ENCODE measurements at regions not wholly inside any gene's neighbourhood (a gene's known extent, or its start where the extent isn't known, plus 50 kb on each side); places are given as distances from the start of the nearest gene placed in this dataset.
"Not testable (repeated sequence)": the region's sequence is repeated elsewhere in the genome, so short reads cannot be mapped to it uniquely, and the experiment has no call there.

DNA sequence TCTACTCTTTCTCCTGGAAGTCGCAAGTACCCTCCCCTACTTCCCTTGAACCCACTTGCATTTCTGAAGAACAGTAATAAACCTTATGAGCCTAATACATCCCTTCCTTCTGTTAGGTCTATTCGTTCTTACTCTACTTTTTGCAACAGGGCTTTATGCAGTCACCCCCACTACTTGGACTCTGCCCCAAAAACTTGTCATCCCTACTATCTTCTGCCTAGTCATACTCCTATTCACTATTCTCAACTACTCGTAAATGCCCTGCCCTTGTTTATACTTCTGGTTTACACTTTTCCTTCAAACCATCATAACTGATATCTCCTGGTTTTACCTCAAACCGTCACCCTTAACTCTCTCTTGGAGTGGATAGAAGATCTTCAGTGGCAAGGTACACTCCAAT is 55.2 kb upstream of the SLIT2 start:
- DNase-seq (ENCODE audit: low read depth), result no peak

DNA sequence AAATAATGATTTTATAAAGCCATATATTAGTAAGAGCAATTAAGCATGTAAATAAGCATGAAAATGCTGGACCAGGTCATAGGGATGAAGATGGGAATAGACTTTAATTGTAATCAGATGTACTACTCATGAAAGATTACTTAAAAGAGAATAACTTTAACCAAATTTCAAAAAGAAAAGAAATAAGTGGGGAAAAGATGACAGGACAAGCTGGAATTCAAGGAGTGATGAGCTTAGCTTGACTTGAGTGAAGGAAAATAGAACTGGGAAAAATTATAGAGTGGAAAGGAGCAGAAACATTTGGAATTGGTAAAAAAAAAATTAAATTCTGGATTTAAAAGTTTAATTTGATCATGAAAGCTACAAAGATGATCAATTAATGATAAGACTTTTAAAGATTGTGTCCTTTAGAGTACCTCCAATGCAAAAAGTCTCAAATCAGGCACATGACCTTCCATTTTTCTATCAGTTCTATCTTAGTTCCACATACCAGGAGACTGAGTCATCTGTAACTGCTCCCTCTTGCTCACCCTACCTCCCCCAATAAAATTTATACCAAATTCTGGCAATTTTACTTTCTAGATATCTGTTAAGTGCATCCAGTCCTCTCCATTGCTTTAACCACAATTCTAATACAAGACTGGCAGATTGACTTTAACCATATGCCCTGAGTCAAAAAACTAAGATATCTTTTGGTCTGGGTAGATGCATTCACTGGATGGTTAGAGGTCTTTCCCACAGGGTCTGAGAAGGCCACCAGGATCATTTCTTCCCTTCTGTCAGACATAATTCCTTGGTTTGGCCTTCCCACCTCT is 56.4 kb upstream of the SLIT2 start:
- no peak for DNase-seq (ENCODE audit: low read depth)

DNA sequence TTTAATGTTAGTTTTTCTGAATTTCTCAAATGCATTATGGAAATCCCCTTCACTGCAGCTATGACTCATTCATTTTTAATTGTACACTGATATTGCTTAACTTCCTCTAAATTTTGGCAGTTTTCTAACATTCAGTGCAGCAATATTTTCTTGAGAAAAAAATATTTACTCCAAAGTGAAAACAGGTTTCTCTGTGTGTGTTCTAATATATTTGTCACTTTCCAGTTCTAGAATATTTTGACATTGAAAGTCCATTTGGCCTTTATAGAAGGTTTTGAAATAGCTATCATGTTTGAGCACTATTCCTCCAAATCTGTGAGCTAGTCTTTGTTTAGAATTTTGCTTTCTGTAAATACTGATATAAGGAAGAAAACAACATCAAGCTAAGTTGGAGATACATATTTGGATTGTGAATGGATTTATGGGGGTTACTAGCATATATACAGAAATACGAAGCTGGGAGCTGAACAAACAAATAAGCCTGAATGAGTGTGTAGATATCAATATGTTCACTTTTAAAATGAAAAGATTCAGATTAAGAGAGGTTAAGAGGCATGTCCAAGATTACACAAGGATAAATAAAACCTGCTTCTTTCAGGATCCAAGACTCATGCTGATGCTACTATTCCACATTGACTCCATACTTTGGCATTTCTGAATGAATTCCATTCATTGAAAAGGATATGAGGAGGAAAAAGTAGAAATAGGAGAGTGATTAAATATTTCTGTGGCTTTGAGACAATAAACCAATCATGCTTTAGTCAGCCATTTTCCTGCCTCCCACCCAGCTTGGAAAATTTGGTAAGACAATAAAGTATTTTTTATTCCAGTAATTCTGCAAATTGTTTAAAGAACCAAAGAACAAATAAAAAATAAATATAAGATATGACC is 57.3 kb upstream of the SLIT2 start:
- DNase-seq (ENCODE audit: low read depth), result no peak

DNA sequence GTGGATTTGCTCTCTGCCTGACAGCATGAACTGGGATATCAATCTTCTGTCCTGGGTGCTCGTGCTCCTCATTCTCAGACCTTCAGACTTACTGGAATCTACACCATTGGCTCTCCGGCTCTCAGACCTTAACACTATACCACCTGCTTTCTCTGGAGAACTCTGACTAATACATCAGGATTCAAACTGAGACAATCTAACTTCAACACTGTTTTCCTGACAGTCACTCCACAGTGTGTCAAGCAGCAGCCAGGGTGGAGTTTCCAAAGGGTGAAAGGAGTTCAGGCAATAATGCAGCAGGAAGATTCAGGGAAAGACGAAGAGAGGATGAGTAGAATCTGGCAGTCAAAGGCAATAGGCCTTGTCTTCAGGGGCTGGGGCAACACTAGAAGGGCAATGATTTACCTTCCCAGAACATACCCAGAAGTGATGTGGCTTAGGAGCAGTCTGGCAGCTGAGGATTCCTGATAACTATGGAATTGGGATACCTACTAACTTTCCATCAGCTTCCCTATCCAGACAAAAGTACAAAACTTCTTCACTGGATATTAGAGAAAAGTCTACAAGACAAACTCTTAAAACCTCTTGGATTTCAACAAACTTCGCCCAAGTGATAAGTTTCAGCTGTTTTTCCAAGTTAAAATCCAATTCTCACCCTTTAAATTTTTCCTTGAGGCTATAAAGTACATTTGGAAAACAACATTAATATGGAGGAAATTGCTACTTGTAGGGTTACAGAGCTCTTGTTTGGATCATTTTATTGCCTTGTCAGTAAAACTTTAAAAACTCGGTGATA is 58.4 kb upstream of the SLIT2 start:
- no peak for DNase-seq (ENCODE audit: low read depth)

DNA sequence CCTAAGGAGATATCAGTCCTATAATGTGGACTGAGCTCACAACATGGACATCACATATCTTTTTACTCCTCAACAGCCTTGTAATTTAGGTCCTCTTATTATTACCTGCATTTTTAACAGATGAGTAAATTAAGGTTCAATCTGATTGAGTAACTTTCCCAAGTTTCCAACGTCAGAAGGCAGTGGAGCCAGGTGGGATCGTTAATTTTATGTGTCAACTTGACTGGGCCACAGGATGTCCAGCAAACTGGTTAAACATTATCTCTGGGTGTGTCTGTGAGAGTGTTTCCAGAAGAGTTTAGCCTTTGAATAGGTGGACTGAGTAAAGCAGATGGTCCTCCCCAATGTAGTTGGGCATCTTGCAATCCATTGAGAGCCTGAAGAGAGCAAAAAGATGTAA is 59.0 kb upstream of the SLIT2 start:
- no peak for DNase-seq (ENCODE audit: low read depth)

DNA sequence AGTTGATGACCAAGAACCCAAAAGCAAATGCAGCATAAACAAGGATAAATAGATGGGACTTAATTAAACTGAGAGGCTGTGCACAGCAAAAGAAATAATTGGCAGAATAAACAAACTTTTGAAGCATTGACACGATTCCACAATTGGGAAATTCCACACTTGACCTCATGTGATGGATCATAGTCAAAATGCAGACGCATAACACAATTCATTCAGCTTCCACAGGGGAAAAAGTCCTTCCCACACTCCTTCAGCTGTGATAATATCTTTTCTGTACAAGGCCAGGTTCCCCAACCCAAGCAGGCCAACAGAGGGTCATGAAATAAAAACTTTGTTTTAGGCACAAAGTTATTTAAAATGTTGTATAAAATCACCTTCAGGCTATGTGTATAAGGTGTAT is 66.6 kb upstream of the SLIT2 start:
- DNase-seq (ENCODE audit: low read depth), result no peak

DNA sequence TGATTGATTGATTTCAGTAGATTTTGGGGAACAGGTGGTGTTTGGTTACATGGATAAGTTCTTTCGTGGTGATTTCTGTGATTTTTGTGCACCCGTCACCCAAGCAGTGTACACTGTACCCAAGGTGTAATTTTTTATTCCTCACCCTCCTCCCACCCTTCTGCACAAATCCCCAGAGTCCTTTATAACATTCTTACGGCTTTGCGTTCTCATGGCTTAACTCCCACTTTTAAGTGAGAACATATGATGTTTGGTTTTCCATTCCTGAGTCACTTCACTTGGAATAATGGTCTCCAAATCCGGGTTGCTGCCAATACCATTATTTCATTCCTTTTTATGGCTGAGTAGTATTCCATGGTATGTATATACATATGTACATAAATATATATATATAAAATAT is 68.6 kb upstream of the SLIT2 start:
- DNase-seq (ENCODE audit: low read depth), result not testable (repeated sequence)

DNA sequence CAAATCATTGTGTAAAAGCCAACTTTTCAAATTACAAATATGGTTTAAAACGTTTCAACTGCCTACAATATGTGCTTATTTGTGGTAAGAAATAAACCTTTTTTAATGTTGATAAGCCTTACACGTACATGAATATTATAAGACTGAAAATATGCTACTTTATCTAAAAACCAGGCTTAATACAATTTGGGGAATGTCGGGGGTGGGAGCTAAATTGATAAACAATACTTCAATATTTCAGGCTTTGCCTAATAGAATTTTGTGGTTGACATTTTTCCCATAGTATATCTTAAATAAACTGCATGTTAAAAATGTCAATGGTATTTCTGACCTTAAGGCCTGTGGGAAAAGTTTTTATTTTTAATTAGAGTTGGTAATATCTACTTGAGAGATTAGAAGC is 69.8 kb upstream of the SLIT2 start:
- DNase-seq (ENCODE audit: low read depth), result no peak

DNA sequence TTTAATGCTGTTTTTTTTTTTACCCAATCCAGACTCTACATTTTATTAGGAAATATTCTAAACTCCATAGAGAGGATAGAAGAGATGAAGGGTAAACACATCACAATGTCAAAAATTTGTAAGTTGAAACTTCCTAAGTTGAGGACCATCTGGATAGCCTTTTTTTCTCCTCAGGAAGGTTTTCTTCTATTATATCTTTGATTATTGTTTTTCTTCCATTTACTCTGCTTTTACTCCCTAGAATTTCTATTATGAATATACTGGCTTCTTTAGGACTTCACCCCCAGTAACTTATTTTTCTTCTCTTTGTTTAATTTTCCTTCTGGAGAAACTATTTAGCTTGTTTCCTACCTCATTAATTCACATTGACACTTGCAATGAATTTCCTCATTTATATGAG is 71.2 kb upstream of the SLIT2 start:
- DNase-seq (ENCODE audit: low read depth), result no peak

DNA sequence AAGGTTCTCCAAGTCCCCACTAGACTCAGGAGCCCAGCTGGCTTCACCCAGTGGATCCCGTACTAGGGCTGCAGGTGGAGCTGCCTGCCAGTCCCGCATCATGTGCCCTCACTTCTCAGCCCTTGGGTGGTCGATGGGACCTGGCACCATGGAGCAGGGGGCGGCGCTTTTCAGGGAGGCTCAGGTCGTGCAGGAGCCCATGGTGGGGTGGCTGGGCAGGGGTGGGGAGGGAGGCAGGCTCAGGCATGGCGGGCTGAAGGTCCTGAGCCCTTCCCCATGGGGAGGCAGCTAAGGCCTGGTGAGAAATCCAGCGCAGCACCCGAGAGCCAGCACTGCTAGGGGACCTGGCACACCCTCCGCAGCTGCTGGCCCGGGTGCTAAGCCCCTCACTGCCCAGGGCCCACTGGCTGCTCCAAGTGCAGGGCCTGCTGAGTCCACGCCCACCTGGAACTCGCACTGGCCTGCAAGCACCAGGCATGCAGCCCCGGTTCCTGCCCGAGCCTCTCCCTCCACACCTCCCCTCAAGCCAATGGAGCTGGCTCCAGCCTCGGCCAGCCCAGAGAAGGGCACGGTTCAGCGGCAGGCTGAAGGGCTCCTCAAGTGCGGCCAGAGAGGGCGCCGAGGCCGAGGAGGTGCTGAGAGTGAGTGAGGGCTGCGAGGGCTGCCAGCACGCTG is 72.7 kb upstream of the SLIT2 start:
- DNase-seq (ENCODE audit: low read depth), result no peak

DNA sequence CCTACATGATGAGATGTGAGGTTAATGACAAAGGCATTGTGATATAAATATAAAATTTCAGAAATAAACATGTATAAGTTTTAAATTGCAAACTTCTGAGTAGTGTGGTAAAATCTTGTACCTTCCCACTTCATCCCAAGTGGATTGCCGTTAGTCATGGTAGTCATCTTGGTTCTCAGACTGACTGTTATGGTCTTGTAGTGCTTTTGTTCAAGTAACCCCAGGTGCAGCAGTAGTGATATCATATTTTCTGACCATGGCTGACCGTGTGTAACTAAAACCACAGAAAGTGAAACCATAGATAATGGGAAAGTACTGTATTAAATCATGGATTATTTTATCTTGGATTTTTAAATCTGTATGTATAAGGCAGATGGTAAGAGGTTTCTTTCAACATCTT is 74.8 kb upstream of the SLIT2 start:
- DNase-seq (ENCODE audit: low read depth), result no peak

DNA sequence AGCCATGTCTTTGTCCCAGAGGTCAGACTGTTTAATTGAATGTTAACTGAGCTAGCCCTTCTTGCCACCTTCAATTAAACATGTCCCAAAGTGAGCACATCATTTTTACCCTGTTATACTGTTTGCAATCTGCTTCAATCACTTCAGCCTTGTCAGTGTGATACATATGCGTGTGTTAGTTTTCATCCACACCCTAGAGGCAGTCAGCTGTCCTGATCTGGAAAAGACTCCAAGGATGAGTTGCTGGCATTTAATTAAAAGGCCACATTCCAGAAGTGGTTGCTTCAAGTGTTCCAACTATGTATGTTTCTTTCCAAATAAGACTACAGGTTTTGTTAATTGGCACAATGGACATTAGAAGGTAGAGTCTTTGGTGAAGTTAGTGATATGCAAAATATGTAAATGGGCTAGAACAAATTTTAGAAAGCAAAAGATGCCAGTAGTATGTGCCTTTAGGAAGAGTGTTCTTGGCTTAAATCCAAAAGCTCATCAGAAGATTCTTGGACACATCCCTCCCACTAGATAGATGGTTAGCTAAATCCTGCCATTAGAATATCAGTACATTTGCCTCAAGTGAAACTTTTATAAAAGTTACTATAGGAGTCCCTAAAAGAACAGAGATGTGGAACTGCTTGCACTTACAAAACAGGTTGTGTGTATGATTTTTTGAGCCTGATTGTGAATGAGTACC is 79.5 kb upstream of the SLIT2 start:
- DNase-seq (ENCODE audit: low read depth), result no peak

DNA sequence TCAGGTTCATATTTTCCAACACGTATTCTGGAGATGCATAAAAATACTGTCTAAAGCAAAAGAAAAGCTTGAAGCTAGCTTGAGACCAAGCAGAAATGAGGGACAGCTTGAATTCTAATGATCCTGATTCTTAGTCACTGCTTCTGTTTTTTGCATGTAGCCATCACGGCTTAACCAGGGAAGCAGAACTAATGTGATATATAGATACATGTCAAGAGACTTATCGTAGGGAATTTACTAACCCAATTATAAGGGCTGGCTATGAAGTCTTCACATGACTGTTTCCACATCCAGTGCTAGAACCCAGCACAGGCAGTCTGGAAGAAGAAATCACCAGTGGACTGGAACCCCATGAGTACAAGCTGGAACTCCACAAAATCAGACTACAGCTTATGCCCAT is 85.2 kb upstream of the SLIT2 start:
- DNase-seq (ENCODE audit: low read depth), result no peak

DNA sequence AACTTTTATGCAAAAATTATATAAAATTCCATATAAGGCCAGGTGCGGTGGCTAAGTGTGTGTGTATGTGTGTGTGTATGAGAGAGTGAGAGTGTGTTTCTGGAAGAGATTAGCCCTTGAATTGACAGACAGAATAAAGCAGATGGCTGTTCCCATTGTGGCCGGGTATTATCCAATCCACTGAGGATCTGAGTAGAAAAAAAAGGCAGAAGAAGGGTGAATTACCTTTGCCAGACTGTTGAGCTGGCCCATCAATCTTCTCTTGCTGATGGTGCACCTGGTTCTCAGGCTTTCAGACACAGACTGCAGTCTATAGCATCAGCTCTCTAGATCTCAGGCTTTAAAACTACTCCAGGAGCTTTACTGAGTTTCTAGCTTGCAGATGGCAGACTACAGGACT is 92.2 kb upstream of the SLIT2 start:
- no peak for DNase-seq (ENCODE audit: low read depth)

DNA sequence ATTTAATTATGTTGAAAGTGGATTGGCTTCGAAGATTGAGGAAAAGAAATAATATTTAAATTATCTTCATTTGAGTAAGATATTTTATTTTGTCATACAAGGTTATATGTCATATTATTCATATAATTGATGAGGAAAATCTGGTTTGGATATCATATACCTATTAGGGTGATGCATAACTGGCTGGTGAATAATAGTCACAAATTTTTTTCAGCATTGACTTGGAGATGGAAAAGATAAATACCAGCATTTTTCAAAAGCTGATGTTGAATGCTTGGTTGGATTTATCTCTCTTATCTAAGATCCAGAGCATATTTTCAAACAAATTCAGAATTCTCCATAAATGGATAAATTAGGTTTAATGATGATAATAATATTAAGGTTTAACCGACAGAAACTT is 93.5 kb upstream of the SLIT2 start:
- no peak for DNase-seq (ENCODE audit: low read depth)

DNA sequence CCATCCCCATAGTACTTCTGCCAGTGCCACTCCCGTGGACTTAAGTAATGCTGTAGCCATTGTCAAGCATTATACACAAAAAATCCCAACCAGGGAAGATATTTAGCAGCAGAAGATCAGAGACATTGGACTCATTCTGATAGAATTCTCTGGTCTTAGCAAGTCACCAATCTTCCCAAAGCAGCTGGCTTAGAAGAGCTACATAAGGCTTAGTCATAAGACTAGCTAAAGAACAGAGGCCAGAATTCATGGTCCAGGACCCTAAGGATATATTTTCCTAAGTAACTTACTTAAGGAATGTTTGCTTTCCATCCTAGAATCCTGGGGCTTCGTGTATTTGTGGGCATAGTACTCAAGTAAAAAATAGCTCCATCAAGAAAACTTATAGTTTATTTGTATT is 100.3 kb upstream of the SLIT2 start:
- no peak for DNase-seq (ENCODE audit: low read depth)

DNA sequence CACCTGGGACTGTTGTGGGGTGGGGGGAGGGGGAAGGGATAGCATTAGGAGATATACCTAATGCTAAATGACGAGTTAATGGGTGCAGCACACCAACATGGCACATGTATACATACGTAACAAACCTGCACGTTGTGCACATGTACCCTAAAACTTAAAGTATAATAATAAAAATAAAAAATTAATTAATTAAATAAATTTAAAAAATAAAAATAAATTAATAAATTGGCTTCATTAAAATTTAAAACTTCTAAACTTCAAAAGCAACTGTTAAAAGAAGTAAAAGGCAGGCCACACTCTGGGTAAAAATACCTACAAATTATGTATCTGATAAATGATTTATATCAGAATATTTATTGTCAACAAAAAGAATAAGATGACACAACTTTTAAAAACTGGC is 102.6 kb upstream of the SLIT2 start:
- DNase-seq (ENCODE audit: low read depth), result not testable (repeated sequence)

DNA sequence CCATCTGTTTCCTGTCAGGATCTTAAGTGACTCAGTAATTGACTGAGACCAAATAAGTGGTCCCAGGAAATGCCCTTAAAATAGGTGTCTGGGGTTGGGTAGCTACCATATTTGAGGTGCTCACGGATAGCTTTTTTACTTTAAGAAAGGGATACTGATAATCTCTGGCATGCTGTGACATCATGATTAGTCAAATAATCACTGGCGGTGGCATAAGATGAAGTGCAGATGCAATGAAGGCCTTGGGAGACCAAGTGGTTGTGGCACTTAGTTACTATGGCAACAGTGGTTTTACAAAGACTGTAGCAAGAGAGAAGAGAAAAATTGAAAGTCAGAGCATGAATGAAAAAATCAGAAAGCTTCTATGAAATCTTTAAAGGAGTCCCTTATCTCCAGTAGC is 114.5 kb upstream of the SLIT2 start:
- DNase-seq (ENCODE audit: low read depth), result no peak

DNA sequence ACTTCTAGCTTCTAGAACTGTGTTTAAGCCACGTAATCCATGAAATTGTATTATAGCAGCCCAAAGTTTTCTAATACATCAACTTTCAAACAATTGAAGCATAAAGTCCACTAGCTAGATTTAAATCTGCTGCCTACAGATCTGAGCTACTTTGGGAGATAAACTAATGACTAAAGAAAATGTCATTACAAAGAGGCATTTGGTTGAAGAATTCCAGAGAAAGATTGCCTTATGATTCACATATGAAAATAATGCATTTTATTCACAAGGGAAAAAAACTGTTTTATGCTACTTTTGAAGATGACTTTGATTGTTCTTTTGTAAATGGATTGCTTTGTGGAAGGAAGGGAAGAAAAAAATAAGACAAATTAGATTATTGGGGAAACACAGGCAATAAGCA is 124.1 kb upstream of the SLIT2 start:
- no peak for DNase-seq (ENCODE audit: low read depth)

DNA sequence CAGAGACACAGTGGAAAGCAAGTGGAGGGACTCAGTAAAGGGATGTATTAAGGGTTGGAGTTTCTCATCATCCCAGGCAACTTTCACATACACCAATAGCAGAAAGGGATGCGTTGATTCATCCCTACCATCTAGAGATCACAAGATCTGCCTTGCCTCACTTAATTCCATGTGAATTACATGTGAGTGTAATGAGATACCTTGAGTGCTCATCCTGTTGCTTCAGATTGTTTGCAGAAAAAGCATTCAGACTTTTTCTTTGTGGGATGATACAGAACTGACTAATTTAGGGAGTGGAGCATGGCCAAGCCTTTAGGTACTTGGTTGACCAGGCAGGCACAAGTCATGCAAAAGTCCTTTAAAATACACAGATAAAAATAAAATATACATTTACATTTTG is 124.8 kb upstream of the SLIT2 start:
- no peak for DNase-seq (ENCODE audit: low read depth)

DNA sequence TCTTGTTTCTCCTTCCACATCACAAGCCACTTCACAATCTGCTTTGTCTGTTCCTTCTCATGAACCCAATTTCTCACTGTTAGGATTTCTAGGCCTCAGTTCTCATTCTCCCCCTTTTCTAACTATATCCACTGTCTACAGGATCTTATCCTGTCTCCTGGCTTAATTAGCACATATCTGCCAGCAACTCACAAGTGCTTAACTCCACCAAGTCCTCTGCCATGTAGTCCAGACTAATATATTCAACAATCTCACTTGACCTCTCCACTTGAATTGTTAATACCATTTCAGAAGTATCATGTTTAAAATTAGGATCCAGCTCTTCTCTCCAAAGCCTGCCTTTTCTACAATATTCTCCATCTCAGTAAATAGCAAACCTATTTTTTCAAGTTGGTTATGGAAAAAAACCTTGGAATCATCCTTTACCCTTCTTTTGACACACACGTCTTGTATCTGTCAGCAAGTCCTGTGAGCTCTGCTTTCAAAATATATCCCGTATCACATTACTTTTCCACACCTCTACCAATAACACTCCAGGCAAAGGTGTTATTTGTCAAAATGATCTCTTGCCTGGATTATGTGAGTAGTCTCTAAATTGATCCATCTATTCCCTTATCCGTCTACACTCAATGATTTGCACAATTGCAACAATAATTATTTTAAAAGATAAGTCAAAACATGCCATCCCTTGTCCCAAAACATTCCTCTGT is 127.2 kb upstream of the SLIT2 start:
- no peak for DNase-seq (ENCODE audit: low read depth)
